HepG2 (cell line): ENCODE measurements at regions not wholly inside any gene's neighbourhood (a gene's known extent, or its start where the extent isn't known, plus 50 kb on each side); places are given as distances from the start of the nearest gene placed in this dataset.

Source experiments
- HDAC6 ChIP-seq: fragments of 200-600 bp; sonication (generic); IDR thresholded peaks from 2 replicates; pipeline ENCODE4 v1.7.0; 2017; ENCODE audit warnings: mild to moderate bottlenecking, antibody characterized with exemption, low read length, low read depth
- HOMEZ ChIP-seq: IDR thresholded peaks from 2 replicates; pipeline ENCODE4 v1.6.1; 2016; ENCODE audit warnings: low read depth
- HOXA5 ChIP-seq: sonication (generic); formaldehyde crosslinking; IDR thresholded peaks from 2 replicates; pipeline ENCODE4 v1.4.0; 2020; ENCODE audit warnings: missing genetic modification reagents
- ZBTB2 ChIP-seq: sonication (generic); formaldehyde crosslinking; IDR thresholded peaks from 2 replicates; pipeline ENCODE4 v1.8.0; 2022; ENCODE audit warnings: low read depth, missing genetic modification reagents
- ZBTB40 ChIP-seq, 2 experiments: fragments of 450-650 bp in 1 of 2; sonication (generic) in 1 of 2; formaldehyde crosslinking in 1 of 2; IDR thresholded peaks; 2 replicates each; pipeline versions ENCODE4 v1.6.1 to v1.8.0; 2016 to 2022; ENCODE audit warnings: antibody characterized with exemption in 1 of 2, mild to moderate bottlenecking in 1 of 2, missing genetic modification reagents in 1 of 2
- ZKSCAN1 ChIP-seq: fragments of 150-350 bp; IDR thresholded peaks from 2 replicates; pipeline ENCODE4 v1.6.1; 2014; ENCODE audit warnings: low read length
- ZNF251 ChIP-seq: sonication (generic); formaldehyde crosslinking; IDR thresholded peaks from 2 replicates; pipeline ENCODE4 v1.9.0; 2021; ENCODE audit warnings: mild to moderate bottlenecking, missing genetic modification reagents
- ZNF274 ChIP-seq: sonication (generic); formaldehyde crosslinking; IDR thresholded peaks from 2 replicates; pipeline ENCODE4 v1.5.1; 2020; ENCODE audit warnings: mild to moderate bottlenecking, missing genetic modification reagents
- ZNF430 ChIP-seq: sonication (generic); formaldehyde crosslinking; IDR thresholded peaks from 2 replicates; pipeline ENCODE4 v1.9.0; 2021; ENCODE audit warnings: mild to moderate bottlenecking, missing genetic modification reagents
- ZNF670 ChIP-seq: sonication (generic); formaldehyde crosslinking; IDR thresholded peaks from 2 replicates; pipeline ENCODE4 v1.8.0; 2022; ENCODE audit warnings: mild to moderate bottlenecking, missing genetic modification reagents, borderline replicate concordance
- ZNF772 ChIP-seq: sonication (generic); formaldehyde crosslinking; IDR thresholded peaks from 2 replicates; pipeline ENCODE4 v1.5.0; 2020; ENCODE audit warnings: mild to moderate bottlenecking, missing genetic modification reagents
- ZZZ3 ChIP-seq: sonication (generic); formaldehyde crosslinking; IDR thresholded peaks from 2 replicates; pipeline ENCODE4 v1.4.0; 2020; ENCODE audit warnings: missing genetic modification reagents, mild to moderate bottlenecking, borderline replicate concordance
- TF ChIP-seq, protein P1 (sequence below): sonication (generic); formaldehyde crosslinking; IDR thresholded peaks from 2 replicates; pipeline ENCODE4 v1.8.1; 2023; ENCODE audit warnings: mild to moderate bottlenecking, missing genetic modification reagents
- TF ChIP-seq, protein P2 (sequence below): sonication (generic); formaldehyde crosslinking; IDR thresholded peaks from 2 replicates; pipeline ENCODE4 v1.4.0; 2020; ENCODE audit warnings: missing genetic modification reagents, mild to moderate bottlenecking, borderline replicate concordance

- TF ChIP-seq ZNF274 (CRISPR knock-in tag) (no peak), ZNF430 (CRISPR knock-in tag) (no peak), ZZZ3 (CRISPR knock-in tag) (peak; percentile 76; the same call in 1 of the 2 replicates), HDAC6 (no peak), ZNF670 (CRISPR knock-in tag) (0 out of 2 replicates have a peak, but pooled peaks have one; percentile 7), HOXA5 (CRISPR knock-in tag) (peak; percentile 81; the same call in 1 of the 2 replicates), ZKSCAN1 (no peak), ZBTB40 (IDR thresholded peaks at IDR 0.05) (no peak), ZBTB40 (CRISPR knock-in tag; IDR thresholded peaks at IDR 0.05) (no peak), ZNF772 (CRISPR knock-in tag) (0 out of 2 replicates have a peak, but pooled peaks have one; percentile 15), HOMEZ (CRISPR knock-in tag) (0 out of 2 replicates have a peak, but pooled peaks have one; percentile 23), ZBTB2 (no peak), ZNF251 (CRISPR knock-in tag) (no peak)
- TF ChIP-seq, protein P1, sequence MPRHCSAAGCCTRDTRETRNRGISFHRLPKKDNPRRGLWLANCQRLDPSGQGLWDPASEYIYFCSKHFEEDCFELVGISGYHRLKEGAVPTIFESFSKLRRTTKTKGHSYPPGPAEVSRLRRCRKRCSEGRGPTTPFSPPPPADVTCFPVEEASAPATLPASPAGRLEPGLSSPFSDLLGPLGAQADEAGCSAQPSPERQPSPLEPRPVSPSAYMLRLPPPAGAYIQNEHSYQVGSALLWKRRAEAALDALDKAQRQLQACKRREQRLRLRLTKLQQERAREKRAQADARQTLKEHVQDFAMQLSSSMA = no peak; the same call in 1 of the 2 replicates
- TF ChIP-seq, protein P2, sequence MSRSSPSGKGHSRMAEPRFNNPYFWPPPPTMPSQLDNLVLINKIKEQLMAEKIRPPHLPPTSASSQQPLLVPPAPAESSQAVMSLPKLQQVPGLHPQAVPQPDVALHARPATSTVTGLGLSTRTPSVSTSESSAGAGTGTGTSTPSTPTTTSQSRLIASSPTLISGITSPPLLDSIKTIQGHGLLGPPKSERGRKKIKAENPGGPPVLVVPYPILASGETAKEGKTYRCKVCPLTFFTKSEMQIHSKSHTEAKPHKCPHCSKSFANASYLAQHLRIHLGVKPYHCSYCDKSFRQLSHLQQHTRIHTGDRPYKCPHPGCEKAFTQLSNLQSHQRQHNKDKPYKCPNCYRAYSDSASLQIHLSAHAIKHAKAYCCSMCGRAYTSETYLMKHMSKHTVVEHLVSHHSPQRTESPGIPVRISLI (CRISPR knock-in tag) = no peak
Measured at GRCh38 chr2:42928692-42929545, 136.5 kb upstream of the HAAO start (continued).
